ENCODE measurements at regions not wholly inside any gene's neighbourhood (a gene's known extent, or its start where the extent isn't known, plus 50 kb on each side); places are given as distances from the start of the nearest gene placed in this dataset.

GRCh38 chr4:176440698-176441097 lies 120.9 kb downstream of the SPCS3 start:
- DNase-seq (ENCODE audit: insufficient read length, low spot score) (no peak), FAIRE-seq (no peak)

GRCh38 chr4:176441594-176441993 lies 121.8 kb downstream of the SPCS3 start:
- no peak for FAIRE-seq

GRCh38 chr4:176443117-176443516 lies 123.4 kb downstream of the SPCS3 start:
- peak; percentile 84 for FAIRE-seq
- DNase-seq (ENCODE audit: insufficient read length, low spot score), result peak; percentile 67

More at GRCh38 chr4:176441594-176441993, 121.8 kb downstream of the SPCS3 start:
- DNase-seq (ENCODE audit: insufficient read length, low spot score), result no peak

- peak; percentile 73 for FAIRE-seq
- no peak for DNase-seq (ENCODE audit: insufficient read length, low spot score)
These were observed 124.1 kb downstream of the SPCS3 start for GRCh38 chr4:176443646-176444409.

GRCh38 chr4:176444741-176445140 lies 125.0 kb downstream of the SPCS3 start:
- DNase-seq (ENCODE audit: insufficient read length, low spot score), result no peak
- no peak for FAIRE-seq

- no peak for FAIRE-seq
These were observed 129.0 kb downstream of the SPCS3 start for GRCh38 chr4:176448761-176449160.

DNA sequence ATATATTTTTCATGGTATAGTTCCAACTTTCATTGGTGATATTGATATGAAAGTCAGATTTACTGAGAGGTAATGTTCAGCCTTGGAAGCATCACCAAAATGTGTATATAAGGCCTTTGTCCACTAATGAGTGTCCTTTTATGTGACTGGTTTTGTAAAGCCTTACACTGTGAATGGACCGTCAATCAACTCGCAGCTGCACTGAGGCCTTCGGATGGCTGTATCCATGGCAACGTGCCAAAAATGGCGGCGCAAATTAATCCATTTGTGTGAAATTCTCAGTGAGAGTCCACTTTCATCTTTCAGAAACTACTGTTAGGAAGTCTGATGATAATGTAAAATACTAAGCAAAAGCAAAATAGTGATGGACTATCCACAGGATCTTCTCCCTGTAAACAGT lies 131.7 kb downstream of the SPCS3 start:
- no peak for DNase-seq (ENCODE audit: insufficient read length, low spot score)
- no peak for FAIRE-seq

More at GRCh38 chr4:176448761-176449160, 129.0 kb downstream of the SPCS3 start:
- no peak for DNase-seq (ENCODE audit: insufficient read length, low spot score)

DNA sequence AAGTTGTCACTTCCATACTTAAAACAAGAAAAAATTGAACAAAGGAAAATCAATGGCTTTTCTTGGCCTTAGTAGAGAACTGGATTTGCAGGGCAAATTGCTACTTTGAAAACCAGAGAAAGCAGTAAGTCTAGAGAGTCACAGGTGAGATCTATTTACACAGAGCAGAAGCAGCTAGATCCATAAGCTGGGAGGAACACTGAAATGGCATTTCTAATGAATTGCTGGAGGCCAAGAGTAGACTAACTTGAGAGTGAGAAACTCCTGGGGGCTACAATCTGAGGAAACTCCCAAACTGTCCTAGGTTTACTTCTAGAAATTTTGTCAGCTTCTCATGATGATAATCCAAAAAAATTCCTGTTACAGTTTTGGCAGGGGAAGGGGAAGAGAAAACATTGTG lies 133.3 kb downstream of the SPCS3 start:
- FAIRE-seq, result no peak
- no peak for DNase-seq (ENCODE audit: insufficient read length, low spot score)

DNA sequence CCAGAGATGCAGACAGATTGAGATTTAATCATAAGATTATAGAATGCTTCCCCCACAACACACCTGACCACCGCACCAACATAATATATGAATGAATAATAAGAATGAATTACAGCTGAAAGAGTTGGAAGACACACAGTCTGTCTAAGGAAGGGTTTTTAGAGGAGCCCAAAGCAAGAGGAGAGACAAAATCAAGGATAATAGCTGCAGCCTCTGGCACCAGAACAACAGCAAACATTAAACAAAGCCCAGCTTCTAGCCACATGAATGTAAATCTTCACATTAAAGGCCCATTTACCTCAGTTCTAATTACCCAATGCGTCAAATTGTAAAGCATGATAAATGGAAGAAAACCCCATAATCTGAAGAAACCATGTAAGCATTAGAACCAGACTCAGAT lies 133.9 kb downstream of the SPCS3 start:
- DNase-seq (ENCODE audit: insufficient read length, low spot score) (no peak), FAIRE-seq (no peak)

DNA sequence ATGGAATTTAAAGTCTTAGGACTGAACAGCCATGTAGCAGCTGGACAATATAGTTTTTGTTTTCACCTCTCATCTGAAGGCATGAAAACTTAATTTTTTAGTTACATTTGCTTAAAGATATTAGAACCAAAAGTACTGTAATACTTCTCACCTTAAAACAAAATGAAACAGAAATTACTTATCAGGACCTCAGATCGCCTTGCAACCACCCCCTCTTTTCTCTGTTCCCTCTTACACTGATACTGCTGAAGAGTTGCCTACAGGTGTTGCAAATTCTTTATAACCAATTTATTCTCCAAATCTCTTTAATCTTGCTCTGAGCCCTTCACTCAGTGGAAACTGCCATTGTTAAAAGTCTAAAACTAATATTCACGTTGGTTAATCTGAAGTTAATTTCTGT lies 145.0 kb downstream of the SPCS3 start:
- no peak for FAIRE-seq
- DNase-seq (ENCODE audit: insufficient read length, low spot score), result no peak

DNA sequence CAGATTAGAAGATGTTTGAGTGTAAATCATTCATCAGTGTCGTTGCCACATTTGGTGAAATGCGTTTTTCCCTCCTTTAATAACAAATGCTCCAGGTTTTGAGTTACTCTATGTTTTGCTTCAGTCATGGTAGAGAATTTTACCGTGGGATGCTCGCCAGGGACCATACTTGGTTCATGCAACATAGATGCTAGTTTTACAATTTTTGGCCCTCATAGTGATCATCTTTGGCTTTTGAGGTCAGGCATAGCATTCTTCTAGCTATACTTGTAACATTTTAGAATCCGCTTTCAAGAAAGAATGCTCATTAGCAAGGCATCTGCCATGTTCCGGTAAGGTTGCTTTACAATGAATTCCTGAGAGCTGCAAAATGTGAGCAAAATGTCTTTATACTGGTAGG lies 147.2 kb downstream of the SPCS3 start:
- FAIRE-seq, result no peak
- DNase-seq (ENCODE audit: insufficient read length, low spot score), result no peak

- FAIRE-seq (no peak), DNase-seq (ENCODE audit: insufficient read length, low spot score) (no peak)
These were observed 149.8 kb downstream of the SPCS3 start for GRCh38 chr4:176469546-176469945.

GRCh38 chr4:176470671-176471070 lies 150.9 kb downstream of the SPCS3 start:
- no peak for DNase-seq (ENCODE audit: insufficient read length, low spot score)
- FAIRE-seq, result no peak

- FAIRE-seq (no peak), DNase-seq (ENCODE audit: insufficient read length, low spot score) (no peak)
These were observed 155.3 kb downstream of the SPCS3 start for GRCh38 chr4:176475067-176475466.

DNA sequence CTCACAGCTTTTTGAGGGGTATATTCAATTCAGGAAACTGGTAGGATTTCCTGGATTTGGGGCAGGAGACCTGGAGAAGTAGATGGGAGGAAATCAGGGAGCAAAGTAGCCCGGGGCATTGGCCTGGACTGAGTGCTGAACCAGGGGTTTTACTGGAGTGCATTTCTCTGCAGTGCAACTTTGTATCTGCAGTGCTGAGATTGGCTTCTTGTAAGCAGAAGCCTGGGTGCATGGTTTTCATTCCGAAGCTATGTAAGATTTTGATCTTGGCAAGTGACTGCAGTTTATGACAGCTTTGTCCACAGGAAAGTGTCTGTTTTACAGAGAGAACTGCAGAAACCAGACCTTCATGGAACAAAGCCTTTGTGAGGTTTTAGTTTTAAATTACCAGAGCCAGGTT lies 158.3 kb downstream of the SPCS3 start:
- DNase-seq (ENCODE audit: insufficient read length, low spot score) (no peak), FAIRE-seq (no peak)

DNA sequence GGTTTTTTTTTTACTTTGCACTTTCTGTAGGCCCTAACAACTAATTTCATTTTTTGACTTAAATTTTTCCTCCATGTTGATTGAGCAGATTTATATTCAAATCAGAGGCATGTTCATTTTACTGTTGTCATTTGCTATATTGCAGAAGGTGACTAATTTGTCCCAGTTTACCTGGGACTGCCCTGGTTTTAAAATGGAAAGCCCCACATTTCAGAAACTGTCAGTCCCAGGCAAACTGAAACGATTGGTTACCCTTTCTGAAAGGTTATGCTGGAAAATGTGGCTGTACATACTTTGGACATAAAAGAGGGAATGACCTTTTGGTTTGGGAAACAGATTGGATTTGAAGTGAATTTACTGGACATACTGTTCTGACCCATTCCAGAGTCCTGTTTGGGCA lies 160.0 kb downstream of the SPCS3 start:
- DNase-seq (ENCODE audit: insufficient read length, low spot score) (no peak), FAIRE-seq (no peak)

DNA sequence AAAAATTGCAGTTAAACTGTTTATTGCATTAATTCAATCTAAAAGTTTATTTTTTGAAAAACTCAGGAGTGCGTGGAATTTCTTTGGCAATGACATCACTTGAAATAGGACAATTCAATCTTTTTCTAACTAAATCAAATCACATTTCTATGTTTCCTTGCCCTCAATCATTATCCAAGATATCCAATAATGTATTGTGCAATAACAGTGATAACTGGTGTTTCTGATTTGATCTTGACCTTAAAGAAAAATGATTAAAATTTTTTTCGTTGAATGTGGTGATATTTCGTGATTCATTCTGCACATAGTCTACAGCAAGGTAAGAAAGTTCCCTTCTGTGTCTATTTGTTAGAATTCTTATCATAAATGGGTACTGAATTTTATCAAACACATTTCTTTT lies 163.2 kb downstream of the SPCS3 start:
- no peak for DNase-seq (ENCODE audit: insufficient read length, low spot score)
- no peak for FAIRE-seq

DNA sequence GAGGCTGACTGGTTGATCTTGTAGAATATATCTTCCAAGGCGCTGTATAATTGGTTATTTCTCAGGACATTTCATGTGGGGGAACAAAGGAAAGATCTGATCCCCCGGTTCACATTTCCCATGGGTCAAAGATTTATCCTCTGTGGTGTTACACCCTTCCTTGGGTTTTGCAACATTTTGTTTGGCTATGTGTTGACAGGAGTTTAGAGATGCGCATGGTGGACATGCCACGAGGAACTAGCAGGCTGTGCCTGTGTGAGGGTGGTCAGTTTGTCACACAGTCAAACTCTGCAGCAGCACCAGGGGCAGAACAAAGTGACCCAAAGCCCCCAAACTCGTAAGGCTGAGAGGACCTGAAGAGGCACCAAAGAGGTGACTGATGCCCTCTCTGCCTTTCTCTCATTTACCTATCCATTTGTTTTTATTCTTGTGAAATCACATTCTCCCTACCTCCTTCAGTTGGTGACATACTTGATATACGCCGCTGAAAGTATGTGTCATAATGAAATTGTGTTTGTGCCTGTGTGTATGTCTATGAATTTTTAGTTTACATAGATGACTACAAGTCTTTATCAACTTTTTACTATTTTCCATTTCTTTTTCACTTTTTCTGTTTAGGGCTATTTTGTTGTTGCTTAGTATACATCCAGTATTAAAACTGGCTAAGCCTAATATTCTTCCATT lies 164.7 kb downstream of the SPCS3 start:
- FAIRE-seq, result no peak
- DNase-seq (ENCODE audit: insufficient read length, low spot score), result no peak

- no peak for DNase-seq (ENCODE audit: insufficient read length, low spot score)
- no peak for FAIRE-seq
These were observed 169.2 kb downstream of the SPCS3 start for GRCh38 chr4:176489001-176489400.

- FAIRE-seq (no peak), DNase-seq (ENCODE audit: insufficient read length, low spot score) (no peak)
These were observed 173.0 kb downstream of the SPCS3 start for GRCh38 chr4:176492646-176493302.

GRCh38 chr4:176498617-176499256 lies 179.0 kb downstream of the SPCS3 start:
- DNase-seq (ENCODE audit: insufficient read length, low spot score) (no peak), FAIRE-seq (peak; percentile 72)

All from HTR-8/SVneo (cell line).